ENCODE measurements at regions not wholly inside any gene's neighbourhood (a gene's known extent, or its start where the extent isn't known, plus 50 kb on each side); places are given as distances from the start of the nearest gene placed in this dataset.

GRCh38 chr4:65021149-65021548, 611.9 kb upstream of the TECRL start:
- H3K4me1 ChIP-seq (ENCODE audit: control insufficient read depth, insufficient read depth, low read length), result no peaks in the 10 kb centered on the region
- intact Hi-C loops (cut with micrococcal nuclease; ENCODE audit: unreplicated experiment), result no loop called here
- ChIA-PET CTCF (no interaction called here), POLR2A (no interaction called here)
- H3K27me3 ChIP-seq (ENCODE audit: control insufficient read depth, insufficient read depth, low read length), result no peaks in the 10 kb centered on the region
- in situ Hi-C loops (cut with HindIII; ENCODE audit: low pct_unique_long_range_greater_than_20kb, low sequenced_read_pairs), result no loop called here
- no peak overlapping the region for H3K27ac ChIP-seq (ENCODE audit: low read length)
- no peak overlapping the region for H3K4me3 ChIP-seq (ENCODE audit: low read depth in 2 of 2, low read length in 2 of 2)
- BruUV-seq (replicated peaks), result no TSS peak
- no peak for ATAC-seq
- no peaks in the 10 kb centered on the region for H3K36me3 ChIP-seq (ENCODE audit: control insufficient read depth, insufficient read depth, low read length)
- H3K9me3 ChIP-seq (ENCODE audit: control insufficient read depth, insufficient read depth, low read depth, low read length), result no peaks in the 10 kb centered on the region
- TF ChIP-seq TCF7L2 (IDR thresholded peaks at IDR 0.05; ENCODE audit: low read depth, low read length) (no peak), CTCF (IDR thresholded peaks at IDR 0.05) (no peak), POLR2AphosphoS5 (IDR thresholded peaks at IDR 0.05; ENCODE audit: low read depth, low read length) (no peak), SIN3A (IDR thresholded peaks at IDR 0.05; ENCODE audit: borderline replicate concordance, insufficient read depth, low read depth, low read length) (no peak)
- TF ChIP-seq, protein P1, sequence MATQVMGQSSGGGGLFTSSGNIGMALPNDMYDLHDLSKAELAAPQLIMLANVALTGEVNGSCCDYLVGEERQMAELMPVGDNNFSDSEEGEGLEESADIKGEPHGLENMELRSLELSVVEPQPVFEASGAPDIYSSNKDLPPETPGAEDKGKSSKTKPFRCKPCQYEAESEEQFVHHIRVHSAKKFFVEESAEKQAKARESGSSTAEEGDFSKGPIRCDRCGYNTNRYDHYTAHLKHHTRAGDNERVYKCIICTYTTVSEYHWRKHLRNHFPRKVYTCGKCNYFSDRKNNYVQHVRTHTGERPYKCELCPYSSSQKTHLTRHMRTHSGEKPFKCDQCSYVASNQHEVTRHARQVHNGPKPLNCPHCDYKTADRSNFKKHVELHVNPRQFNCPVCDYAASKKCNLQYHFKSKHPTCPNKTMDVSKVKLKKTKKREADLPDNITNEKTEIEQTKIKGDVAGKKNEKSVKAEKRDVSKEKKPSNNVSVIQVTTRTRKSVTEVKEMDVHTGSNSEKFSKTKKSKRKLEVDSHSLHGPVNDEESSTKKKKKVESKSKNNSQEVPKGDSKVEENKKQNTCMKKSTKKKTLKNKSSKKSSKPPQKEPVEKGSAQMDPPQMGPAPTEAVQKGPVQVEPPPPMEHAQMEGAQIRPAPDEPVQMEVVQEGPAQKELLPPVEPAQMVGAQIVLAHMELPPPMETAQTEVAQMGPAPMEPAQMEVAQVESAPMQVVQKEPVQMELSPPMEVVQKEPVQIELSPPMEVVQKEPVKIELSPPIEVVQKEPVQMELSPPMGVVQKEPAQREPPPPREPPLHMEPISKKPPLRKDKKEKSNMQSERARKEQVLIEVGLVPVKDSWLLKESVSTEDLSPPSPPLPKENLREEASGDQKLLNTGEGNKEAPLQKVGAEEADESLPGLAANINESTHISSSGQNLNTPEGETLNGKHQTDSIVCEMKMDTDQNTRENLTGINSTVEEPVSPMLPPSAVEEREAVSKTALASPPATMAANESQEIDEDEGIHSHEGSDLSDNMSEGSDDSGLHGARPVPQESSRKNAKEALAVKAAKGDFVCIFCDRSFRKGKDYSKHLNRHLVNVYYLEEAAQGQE (IDR thresholded peaks at IDR 0.05; ENCODE audit: insufficient read depth in 1 of 2, low read depth in 2 of 2, low read length in 1 of 2), result no peak
- DNase-seq (ENCODE audit: low read depth, low spot score), result no peak

GRCh38 chr4:65019775-65020174, 610.5 kb upstream of the TECRL start:
- ATAC-seq, result no peak
- POLR2A ChIA-PET, result no interaction called here
- CTCF ChIA-PET, result no interaction called here
- no peak overlapping the region for H3K27ac ChIP-seq (ENCODE audit: low read length)
- no peak for DNase-seq (ENCODE audit: low read depth, low spot score)
- H3K4me1 ChIP-seq (ENCODE audit: control insufficient read depth, insufficient read depth, low read length), result no peaks in the 10 kb centered on the region
- no peak overlapping the region for H3K4me3 ChIP-seq (ENCODE audit: low read depth in 2 of 2, low read length in 2 of 2)
- H3K27me3 ChIP-seq (ENCODE audit: control insufficient read depth, insufficient read depth, low read length), result no peaks in the 10 kb centered on the region
- intact Hi-C loops (cut with micrococcal nuclease; ENCODE audit: unreplicated experiment) (no loop called here), in situ Hi-C loops (cut with HindIII; ENCODE audit: low pct_unique_long_range_greater_than_20kb, low sequenced_read_pairs) (no loop called here)
- no peaks in the 10 kb centered on the region for H3K36me3 ChIP-seq (ENCODE audit: control insufficient read depth, insufficient read depth, low read length)
- BruUV-seq (replicated peaks), result no TSS peak
- TF ChIP-seq SIN3A (IDR thresholded peaks at IDR 0.05; ENCODE audit: borderline replicate concordance, insufficient read depth, low read depth, low read length) (no peak), CTCF (IDR thresholded peaks at IDR 0.05) (no peak), POLR2AphosphoS5 (IDR thresholded peaks at IDR 0.05; ENCODE audit: low read depth, low read length) (no peak), TCF7L2 (IDR thresholded peaks at IDR 0.05; ENCODE audit: low read depth, low read length) (no peak)
- TF ChIP-seq, protein P1 (IDR thresholded peaks at IDR 0.05; ENCODE audit: insufficient read depth in 1 of 2, low read depth in 2 of 2, low read length in 1 of 2), result no peak
- no peaks in the 10 kb centered on the region for H3K9me3 ChIP-seq (ENCODE audit: control insufficient read depth, insufficient read depth, low read depth, low read length)

Measured in Panc1 (cell line).